HG03103 (cell line): ENCODE measurements at regions not wholly inside any gene's neighbourhood (a gene's known extent, or its start where the extent isn't known, plus 50 kb on each side); places are given as distances from the start of the nearest gene placed in this dataset.

ENCODE experiments used
- ATAC-seq: cut with Tn5 transposase; IDR thresholded peaks from one replicate; pipeline ENCODE4 v1.9.1; 2021; ENCODE audit warnings: low read depth; ENCODE audit not compliant: unreplicated experiment

DNA sequence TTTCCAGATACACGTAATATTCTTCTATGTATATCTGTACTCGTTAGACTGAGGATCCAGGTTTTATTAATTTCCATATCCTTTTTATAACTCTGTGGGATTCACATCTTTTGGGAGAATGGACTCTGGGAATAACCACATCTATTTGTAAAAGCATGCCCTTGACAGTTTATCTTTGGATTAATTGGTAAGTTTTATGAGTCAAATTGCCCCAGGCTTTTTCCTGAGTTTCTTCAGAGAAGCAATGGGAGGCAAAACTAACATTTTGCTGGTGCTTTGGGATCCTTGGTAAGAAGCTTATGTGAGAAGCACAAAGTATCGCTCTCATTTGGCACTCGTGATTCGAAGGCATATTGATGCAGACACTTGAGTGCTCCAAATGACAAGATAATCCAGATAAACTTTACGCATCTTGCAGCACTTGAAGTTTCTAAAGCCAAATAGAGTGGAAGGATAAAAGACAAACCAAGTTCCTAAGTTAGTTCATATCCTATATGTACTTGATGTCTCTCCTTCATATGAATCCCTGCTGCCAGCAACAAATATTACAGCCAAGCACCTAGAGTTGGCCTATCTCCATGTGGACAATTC lies 324.7 kb downstream of the TLE4 start:
- no peak for ATAC-seq

DNA sequence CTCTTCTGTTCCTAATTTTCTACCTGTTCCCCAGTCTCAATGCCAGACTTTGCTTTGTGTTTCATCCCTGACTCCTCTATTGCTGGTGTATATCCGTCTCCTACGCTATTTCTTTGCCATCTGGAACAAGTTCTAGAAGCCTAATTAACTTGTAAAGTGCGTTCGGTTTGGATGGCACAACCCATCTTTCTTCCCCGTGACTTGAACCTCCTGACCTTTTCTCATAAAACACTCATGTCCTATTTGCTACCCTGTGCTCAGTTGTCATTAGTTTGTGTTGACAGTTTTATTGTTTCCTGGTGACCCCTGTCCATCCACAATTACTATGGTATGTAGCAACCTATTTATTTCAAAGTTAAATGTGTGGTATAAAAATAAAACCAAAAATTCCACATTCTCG lies 323.5 kb downstream of the TLE4 start:
- no peak for ATAC-seq

DNA sequence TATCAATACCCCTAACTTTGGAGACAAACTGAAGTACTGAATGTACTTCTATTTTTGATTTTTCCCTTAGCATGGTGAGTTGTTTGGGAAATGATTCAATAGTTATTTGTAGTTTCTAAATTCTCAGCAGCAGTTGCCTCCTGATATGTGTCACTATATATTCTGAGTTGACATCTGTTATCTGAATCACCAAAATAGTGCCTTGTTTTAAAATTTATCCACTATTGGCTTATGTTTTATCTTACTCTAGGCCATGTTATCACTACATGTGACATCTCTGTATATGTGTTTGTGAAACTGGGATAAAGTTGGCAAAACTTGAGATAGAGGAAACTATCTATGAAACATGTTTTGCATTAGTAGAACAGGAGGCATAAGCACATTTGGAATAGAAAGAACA lies 317.6 kb downstream of the TLE4 start:
- no peak for ATAC-seq

DNA sequence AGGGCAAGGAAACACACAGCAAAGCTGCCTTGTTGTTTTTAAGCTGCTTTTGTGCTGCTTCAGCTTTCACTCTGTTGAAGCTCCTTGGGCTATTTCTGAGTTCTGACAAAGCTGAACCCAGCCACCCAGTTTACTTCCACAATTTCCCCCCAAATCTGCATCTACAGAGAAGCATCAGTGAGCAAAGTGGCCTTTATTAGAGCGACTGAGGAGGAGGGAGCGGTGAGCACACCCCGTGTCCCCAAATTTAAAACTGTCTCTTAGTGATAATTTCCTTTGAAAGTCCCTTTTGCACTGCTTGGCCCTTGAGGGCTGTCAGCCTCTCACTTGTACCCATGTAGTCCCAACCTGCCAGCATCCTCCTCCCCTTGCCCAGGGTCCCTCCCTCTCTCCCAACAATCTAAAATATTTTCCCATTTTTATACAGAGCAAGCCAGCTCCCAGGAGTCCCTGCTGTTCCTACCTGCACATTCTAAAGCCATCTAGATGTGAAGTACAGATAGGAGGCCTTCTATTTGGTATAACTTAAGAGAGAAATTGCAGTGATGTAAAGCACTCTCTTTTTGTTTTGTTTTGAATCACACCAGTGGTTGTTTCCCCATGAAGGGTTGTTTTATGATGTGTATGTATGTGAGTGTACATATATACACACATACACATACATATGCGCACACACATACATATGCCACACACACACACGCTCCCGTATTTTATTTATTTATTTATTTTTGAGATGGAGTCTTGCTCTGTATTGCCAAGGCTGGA lies 313.5 kb downstream of the TLE4 start:
- ATAC-seq = no peak

DNA sequence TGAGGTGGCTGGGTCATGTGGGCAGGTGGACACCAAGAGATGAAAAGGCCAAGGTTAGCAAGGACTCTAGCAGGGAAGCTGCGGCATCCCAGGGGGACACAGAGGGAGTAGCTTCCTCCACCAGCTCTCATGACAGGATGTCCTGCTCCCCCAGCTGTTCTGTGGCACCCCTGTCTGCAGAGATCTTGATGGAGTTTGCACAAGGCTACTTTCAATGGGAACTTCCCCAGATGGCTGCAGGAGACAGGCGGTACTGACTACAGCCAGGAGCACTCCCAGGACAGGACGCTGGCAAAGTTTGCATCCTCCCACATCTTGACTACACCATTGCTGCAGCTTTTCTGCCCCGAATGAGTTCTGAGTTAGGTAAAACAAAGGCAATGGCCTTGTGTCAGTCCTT lies 312.8 kb downstream of the TLE4 start:
- ATAC-seq = no peak

DNA sequence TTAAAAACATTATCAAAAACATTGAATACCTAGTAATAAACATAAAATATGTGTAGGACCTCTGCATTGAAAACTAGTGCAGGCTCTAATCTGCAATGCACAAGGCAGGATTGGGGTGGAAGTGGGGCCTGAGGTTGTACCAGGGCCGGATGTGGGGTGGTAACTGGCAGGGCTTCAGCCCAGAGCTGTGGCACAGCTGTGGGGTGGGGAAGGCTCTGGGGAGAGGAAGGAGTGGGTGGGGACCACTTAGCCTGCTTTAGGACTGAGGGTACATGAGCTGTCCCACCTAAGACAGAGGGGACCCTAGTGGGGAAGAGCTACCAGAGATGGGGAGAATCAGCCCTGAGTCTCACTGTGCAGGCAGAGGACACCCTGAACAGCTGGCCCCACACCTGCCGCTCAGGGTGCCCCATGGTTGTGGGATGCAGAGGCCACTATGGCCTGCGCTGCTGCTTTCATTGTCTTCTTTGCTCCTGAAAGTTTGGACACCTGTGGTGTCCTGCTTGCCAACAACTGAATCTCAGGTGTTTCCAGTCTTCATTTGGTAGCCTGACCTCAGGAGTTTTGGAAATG lies 311.4 kb downstream of the TLE4 start:
- ATAC-seq = no peak

DNA sequence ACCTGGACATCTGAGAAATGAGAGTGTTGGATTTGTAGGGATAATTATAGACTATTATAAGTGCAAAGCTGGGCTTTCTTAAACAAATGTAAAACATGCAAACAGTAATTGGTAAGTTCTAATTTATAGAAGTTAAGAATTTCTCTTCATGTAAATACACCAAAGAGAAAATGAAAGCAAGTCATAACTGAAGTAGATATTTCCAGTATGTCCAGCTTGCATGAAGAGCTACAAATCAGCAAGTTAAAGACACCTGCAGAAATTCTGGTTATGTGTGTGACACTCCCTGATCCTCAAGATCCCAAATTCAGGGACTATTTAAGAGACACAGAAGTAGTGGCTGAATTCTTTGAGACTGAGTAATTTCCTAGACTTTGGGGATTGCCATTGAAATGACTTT lies 308.9 kb downstream of the TLE4 start:
- ATAC-seq = no peak

DNA sequence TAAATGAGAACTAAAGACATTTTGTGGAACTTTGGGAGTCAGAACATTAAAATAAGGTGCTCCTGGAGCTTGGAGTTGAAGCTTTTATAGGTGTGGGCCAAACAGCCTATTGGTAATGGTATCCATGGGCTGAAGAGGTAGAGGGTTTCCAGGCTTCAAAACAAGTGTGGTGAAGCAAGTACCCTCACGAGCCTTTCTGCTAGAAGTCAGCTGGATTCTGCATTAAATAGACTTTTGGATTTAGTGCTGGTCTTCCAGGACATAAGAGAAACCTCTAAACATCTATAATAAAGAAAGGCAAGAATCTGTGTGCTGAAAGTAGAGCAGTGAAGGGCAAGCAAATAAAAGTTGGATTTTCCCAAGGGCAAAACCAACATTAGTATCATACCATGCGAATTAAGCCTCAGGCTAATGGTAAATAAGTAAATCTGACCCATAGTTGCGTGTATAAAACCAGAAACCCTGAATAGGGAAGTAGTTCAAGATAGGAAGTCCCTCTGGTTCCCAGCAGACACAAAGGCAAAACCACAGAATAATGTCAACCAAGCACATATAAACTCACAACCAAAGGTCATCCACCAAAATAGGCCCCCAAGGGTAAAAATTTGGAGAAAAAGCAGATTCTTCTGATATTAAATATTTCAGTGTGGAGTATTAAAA lies 306.3 kb downstream of the TLE4 start:
- peak; percentile 44 for ATAC-seq

DNA sequence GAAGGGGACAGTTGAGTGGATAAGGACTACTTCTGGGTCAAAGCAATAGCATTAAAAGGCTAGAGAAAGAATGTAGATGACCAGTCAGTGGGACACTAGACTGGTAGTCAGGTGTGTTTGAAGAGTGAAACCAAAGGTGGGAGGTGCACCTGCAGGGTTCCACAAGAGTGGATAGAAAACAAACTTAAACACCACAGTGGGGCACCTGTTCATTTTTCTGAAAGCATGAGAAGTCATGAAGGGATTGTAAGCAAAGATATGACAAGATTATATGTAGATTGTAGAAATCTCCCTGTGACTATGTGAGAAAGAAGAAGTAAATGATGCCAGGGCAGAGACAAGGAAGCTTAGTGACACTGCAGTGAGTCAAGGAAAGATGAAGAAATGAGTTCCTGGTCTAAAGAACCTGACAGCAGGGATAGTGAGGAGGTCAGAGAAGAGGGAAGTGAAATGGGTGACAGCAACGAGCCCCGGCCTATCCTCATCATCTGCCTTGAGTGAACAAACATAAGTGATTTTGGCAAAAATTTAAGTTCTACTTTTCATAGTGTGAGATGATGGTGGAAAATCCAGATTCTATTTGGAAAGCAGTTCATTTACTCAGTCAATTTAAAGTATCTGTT lies 296.9 kb downstream of the TLE4 start:
- ATAC-seq = no peak

DNA sequence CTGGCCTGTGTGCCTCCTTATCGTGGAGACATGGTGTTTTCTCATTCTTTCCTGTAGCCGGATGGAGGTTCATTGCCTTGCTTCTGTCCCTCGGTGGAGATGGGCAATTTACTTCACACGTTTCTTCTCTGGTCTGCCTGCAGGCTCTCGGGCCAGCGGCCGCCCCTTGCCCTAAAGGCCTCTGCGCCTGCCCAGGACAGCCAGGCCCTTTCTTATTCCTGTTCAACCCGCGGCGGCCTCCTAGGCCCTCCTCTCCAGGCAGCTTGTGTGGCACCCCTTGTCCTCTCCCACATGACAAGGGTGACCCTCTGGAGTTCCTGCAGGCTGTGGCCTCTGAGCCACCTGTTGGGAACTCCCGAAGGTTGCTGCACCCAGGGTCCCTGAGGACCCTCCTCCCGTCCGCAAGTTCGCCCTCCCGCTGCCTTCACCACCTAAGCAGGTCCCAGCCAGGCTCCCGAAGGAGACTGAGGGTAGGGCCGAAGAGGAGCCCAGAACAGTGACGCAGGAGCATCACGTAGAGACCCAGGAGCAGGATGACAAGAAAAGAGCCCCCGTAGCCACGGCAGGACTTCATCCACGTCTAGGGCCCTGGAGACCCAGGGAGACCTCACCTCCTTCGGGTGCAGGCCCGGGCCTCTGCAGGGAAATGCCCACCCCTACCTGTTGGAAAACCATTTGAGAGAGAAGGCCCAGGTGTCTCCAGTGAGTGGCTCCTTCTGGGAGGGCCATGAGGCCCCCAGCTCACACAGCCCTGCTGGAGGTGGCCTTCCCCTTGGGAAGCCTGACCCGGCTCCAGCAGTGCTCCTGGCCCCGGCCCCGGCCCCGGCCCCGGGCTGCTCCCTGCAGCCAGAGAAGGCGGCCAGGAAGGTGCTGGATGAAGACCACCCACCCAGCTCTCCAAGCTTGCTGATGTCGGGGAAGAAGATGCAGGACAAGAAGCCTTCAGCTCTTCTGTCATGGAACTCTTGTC lies 291.4 kb downstream of the TLE4 start:
- ATAC-seq = no peak

DNA sequence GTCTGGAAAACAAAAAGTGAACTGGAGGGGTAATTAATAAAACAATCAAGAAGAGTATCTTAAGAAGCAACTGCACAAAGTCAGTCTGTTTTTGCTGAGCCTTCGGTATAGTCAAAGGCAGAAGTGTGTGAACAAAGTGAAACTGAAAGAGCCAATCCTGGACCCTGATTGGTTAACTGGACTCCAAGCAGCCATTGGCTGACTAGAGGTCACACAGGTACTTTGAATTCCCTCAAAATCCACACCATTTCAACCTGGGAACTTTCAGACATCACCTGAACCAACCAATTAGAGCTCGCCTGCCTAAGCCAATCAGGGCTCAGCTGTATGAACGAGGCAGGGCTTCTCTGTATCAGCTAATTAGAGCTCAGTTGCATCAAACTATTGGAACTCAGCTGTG lies 286.7 kb downstream of the TLE4 start:
- peak; percentile 71 for ATAC-seq

DNA sequence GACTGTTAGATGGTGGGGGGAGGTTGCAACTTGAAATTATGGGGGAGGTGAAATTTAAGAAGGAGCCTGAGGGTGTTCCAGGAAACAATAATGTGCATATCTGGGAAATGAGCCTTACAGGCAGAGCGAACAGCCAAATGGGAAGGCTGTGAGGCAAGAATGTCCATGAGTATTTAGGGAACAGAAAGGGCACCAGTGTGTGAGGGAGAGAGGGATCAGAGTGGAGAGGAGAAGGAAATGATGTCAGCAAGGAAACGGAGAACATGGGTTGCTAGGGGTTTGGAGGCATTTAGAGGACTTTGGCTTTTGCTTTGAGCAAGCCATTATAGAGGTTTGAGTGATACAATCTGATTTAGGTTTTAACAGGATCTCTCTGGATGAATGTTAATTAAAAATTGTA lies 285.4 kb downstream of the TLE4 start:
- no peak for ATAC-seq

DNA sequence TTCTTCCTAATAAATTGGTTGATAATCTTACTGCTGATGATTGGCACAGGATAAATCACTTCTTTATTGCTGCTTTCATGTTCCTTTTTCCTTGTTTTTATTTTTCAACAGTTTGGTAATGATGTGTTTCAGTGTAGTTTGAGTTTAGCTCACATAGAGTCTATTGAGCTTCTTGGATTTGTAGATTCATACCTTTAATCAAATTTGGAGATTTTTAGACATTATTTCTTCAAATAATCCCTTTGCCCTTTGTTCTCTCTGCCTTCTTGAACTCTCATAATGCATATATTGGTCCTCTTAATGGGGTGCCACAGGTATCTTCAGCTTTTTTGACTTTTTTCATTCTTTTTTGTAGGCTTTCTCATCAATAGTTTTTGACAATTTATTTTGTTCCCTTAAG lies 275.3 kb downstream of the TLE4 start:
- ATAC-seq = no peak

DNA sequence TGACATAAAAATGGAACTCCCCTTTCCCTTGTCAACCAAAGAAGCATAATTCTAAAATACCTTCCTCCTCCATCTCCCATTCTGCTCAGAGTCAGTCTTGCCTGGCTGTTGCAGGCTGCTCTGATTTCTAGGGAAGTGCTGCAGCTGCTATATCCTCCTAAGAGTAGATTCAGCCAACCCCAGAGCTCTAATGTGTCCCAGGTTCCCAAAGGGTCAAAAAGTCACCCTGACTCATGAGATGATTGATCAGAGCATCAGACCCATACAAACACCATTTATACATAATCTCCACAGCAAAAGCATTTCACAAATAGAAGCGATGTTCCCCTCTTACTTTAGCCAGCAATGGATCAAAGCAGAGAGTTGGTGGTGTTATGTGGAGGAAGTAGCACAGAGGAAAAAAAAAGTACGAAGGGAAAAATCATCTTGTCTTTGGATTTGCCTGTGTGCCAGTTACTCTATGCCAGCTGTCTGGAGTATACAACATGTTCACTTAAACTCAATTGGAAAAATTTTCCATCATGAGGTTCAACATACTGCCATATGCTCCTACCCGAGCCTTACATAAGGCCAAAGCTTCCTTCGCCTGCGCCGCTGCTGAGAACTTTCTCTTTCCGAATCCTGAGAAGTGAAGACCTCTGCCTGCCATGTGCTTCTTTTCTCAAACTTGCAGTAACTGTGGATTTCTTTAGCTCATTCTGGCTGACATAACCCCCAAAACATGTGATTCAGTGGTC lies 258.0 kb downstream of the TLE4 start:
- no peak for ATAC-seq

DNA sequence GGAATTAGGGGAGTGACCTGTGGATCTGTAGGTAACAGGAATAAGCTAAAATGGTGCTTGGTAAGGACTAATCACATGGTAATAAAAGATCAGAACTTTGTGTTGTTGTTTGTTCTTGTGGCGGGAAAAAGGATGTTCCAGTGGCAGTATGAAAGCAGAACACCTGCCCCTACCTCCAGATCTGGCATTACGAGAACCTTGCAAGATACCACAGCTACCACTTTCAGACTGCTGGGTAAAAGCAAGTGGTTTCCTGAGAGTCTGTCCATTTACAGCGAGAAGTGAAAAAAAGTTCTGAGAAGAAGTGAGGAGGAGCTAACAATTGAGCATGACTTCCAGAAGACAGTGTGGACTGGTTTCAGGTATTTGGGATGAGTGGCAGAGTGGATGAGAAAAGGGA lies 252.5 kb downstream of the TLE4 start:
- peak; percentile 72 for ATAC-seq

DNA sequence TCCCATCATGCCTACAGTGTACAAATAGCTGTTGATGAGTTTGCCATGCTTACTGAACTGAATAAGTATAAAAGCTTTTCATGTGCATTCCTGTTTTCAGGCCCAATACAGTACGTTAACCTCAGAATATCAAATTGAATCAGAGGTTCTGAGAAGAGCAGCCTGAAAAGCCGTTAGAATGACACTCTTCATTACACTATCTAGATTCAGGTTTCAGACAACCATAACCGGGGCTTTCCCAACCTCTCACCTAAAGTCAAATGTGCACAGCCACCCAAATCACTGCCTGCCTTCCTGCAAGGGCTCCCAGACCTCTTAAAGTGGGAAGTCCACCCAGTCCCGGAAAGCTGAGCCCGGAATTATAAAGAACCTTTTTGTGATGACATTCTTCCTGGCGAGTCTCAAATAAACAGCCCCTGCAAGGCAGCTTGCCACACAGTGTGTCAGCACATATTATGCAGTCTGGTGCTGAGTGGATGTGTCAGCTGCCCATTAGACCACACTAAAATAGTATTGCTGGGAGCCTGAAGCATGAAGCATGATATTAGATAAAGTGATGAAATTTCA lies 245.8 kb downstream of the TLE4 start:
- peak; percentile 62 for ATAC-seq

DNA sequence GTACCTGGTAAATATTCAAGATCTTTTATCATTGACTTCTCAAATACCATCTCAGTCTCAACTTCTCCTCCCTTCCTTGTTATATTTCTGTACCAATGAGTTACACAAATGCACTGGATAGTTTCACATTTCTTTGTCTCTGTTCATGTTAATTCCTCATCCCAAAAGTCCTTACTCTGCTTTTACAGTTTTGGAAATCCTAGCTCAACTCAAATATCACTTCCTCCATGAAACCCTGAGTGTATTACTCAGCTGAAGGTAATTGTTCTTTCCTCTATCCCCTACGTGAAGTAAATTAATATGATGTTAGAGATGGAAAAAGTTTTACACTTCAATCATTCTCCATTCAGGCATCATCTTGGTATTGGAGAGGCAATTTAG lies 241.5 kb downstream of the TLE4 start:
- ATAC-seq = no peak

DNA sequence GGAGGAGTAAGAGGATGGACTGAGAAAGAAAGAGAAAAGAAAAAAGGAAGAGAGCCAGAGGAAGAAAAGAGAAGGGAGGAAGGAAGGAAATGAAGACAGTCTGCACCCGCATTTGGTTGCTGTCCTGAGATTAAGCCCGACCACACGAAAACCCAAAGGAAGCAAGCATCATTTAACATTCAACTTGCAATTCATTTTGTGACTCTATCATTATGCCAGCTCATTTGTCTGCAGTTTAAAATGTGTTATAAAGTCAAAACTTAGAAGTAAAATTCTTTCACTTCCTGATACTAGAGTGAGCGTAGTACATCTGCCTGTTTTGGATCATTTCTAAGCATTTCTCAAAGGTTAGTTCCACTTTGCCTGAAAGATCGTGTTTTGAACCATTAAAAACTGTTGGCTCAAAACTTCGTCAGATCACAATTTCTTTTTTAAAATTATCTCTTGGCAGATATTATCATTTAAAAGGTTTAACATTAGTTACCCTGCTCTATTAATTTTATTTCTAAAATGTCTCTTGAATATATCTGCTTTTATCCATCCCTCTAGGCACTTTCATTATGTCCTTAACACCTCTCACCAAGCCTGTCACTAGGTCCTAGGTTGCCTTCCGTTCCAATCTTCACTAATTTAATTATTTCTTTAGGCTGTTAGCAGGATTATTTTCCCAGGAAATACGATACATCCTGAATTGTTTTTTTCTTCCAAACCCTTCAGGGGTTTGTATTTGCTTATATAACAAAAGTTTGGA lies 240.9 kb downstream of the TLE4 start:
- peak; percentile 72 for ATAC-seq
